GM21447 (cell line): ENCODE measurements at regions not wholly inside any gene's neighbourhood (a gene's known extent, or its start where the extent isn't known, plus 50 kb on each side); places are given as distances from the start of the nearest gene placed in this dataset.
"Not testable (repeated sequence)": the region's sequence is repeated elsewhere in the genome, so short reads cannot be mapped to it uniquely, and the experiment has no call there.

Source experiments
- ATAC-seq: cut with Tn5 transposase; IDR thresholded peaks from one replicate; pipeline ENCODE4 v1.9.1; 2021; ENCODE audit not compliant: unreplicated experiment

- no peak for ATAC-seq
Observed at GRCh38 chr2:7621018-7621814, 704.0 kb downstream of the RNF144A start.

DNA sequence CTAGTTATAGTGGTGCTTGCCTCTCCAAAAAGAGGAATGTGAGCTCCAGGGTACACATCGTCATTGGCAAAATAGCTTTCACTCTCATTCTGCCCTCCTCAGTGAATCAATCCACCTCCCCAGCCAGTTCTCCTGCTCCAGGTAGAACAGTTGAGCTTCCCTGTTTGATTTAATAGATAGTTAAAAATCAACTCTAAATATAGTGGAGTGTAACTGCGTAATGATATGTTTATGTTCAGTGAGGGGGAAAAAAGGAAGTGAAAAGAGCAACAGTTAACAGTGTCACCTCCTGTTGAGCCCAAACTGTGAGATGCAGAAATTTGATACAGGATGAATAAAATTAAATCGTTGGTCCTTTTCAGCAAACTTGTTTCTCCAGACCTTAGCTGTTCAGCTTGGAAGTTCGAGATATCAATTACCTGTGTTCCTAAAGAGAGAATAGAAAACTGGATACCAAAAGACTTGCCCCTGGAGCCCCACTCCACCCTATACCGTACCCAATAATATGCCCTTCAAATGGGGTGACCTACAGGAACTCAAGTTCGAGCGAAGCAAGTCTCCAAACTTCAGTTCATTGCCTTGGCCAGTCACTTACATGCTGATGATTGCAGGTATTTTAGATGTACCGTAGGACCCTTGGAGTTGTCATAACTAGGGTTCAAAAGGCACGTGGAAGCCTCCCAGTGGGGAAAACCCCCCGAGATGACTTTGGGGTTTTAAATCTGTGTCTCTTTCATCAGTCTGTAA is 708.4 kb downstream of the RNF144A start:
- ATAC-seq = peak; percentile 79

DNA sequence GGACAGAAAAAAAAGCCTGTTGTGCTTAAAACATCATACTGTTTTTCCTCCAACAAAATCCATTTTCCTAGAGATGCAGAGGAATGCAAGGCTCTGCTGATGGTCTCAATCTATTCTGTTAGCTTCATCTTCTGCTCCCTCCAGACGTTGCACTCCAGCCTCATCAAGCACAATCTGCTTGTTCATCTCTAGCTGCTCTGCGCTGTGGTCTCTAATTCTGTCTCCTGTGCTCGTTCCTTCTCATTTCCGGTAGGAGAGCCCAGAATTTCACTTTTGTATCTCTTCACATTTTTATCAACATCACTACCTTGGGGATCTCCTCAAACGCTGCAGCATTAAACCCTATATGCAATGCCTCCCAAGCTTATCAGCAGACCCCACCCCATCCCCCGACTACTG is 708.9 kb downstream of the RNF144A start:
- no peak for ATAC-seq

GRCh38 chr2:7627583-7627982 is 710.4 kb downstream of the RNF144A start:
- no peak for ATAC-seq

DNA sequence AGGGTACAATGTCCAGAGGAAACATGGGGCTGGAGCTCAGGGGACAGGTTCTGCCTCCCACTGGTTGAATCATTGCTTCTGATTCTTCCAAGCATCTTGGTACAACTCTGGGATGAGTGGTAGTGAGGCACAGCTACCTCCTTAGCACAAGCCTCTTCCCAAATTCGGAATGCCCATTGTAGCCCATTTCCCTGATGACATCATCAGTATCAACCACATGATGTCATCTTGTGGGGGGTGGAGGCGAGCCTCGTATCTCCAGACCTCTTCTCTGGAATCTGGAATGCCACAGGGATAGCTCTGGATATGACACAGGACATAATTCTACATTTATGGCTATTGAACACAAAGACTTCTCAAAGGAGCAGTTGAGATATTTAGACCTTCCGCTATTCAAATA is 715.2 kb downstream of the RNF144A start:
- ATAC-seq = no peak

DNA sequence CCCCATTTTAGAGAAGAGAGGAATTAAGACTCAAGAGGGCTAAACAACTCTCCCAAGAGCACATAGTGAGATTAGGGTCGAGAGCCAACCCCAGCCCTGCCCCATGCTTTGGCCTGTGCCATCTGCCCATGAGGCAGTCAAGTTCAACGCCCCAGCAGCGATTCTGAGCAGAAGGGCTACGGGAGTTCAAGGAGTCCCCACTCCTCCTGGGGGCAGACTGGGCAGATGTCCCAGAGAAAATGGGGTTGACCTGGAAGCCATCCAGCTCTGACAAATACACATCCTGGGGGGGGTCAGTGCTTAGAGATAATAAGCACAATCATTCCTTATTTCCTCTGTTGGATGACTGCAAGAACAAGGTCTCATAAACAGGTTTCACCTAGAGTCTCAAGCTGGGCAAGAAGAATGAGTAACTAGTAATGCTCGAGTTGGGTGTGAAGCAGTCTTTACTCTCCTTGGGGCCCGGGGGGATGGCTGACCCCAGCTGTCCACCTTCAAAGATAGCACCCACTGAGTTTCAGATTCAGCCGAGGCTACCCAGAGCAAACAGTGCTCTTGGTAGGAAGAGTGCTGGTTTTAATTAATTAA is 716.4 kb downstream of the RNF144A start:
- no peak for ATAC-seq

DNA sequence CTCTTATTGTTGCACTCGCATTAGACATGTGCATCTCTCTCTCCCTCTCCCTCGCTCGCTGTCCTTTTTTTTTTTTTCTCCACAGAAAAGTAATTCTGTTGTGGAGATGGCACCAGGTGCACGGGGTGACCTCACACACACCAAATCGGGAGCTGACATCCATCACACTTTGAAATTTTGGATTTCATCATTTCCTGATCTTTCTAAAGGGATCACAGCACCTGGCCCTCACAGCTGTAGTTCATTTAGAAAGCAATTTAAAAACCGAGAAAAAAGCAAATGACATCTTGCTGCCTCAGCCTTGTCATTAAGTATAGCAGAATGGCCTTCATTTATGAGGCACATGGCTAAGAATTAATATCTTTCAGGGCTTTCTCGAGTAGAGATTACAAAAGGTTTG is 717.2 kb downstream of the RNF144A start:
- no peak for ATAC-seq

- no peak for ATAC-seq
Observed at GRCh38 chr2:7639476-7639875, 722.3 kb downstream of the RNF144A start.

DNA sequence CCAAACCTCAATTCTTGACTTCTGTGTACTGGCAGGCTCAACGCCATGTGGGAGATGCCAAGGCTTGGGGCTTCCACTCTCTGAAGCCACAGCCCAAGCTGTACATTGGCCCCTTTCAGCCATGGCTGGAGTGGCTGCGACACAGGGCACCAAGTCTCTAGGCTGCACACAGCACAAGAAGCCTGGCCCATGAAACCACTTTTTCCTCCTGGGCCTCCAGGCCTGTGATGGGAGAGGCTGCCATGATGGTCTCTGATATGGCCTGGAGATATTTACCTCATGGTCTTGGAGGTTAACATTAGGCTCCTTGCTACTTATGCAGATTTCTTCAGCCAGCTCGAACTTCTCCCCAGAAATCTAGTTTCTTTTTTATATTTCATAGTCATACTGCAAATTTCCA is 724.1 kb downstream of the RNF144A start:
- not testable (repeated sequence) for ATAC-seq

DNA sequence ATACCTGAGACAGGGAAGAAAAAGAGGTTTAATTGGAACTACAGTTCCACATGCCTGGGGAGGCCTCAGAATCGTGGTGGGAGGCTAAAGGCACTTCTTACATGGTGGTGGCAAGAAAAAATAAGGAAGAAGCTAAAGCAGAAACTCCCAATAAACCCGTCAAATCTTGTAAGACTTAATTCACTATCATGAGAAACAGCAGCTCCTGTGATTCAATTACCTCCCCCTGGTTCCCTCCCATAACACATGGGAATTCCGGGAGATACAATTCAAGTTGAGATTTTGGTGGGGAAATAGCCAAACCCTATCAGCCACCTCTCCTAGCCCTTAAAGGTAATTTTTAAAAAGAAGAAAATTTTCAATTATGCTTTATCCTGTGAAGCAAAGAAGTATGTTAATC is 728.8 kb downstream of the RNF144A start:
- no peak for ATAC-seq

DNA sequence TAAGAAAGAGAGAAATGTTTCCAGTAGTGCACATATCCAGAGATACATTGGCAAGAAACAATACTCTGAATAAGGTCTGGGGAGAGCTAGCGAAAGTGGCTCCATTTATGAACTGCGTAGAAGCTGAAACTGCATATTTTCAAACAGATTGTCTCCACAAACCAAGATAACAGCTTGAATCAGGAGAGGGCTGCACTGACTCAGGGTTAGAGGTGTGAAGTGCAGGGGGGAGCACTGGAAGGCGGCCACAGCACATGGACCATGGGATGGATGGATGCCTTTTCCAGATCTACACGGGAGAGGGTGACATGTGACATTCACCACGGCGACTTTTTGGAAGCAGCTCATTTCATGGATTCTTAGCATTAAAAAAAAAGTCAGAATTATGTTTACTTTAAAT is 729.4 kb downstream of the RNF144A start:
- no peak for ATAC-seq

DNA sequence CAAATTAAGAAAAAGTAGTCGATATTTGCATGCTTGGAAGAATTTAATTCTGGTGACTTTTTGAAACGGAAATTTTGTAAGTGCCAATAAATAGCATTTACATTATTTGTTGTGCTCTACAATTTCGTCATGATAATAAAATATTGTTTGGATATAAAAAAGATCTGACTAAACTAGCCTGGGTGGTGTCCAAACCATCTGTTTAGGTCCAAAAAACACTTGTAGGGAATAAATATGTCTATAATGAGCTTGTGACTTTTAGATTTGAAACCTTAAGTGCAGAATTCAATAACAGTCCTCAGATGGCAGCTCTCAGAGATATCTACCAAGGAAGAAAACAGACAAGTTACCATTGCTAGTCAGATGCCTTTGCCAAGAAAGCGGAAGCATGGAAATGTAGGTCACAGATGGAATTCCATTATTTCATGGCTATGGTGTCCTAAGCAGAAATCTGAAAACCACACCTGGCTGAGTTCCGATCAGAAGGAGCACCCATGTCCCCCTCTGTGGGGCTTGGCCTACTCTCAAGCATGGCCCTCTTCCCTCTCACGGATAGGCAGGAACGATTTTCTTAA is 731.1 kb downstream of the RNF144A start:
- ATAC-seq = no peak

GRCh38 chr2:7649461-7650228 is 732.4 kb downstream of the RNF144A start:
- ATAC-seq = no peak

DNA sequence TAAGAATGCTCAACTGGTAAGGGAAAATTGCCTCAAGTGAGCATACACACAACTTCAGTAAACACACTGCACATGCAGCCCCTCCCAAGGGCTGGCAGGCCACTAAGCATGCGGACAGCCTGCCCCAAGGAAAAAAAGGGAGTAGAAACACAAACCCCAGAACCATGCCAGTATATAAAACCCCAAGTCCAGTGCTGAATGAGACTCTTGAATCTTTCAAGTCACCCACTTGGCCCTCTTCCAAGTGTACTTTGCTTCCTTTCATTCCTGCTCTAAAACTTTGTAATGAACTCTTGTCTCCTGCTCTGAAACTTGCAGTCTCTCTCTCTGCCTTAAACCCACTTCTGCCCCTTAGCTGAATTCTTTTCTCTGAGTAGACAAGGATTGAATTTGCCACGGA is 736.4 kb downstream of the RNF144A start:
- no peak for ATAC-seq

- no peak for ATAC-seq
Observed at GRCh38 chr2:7655629-7656028, 738.4 kb downstream of the RNF144A start.

DNA sequence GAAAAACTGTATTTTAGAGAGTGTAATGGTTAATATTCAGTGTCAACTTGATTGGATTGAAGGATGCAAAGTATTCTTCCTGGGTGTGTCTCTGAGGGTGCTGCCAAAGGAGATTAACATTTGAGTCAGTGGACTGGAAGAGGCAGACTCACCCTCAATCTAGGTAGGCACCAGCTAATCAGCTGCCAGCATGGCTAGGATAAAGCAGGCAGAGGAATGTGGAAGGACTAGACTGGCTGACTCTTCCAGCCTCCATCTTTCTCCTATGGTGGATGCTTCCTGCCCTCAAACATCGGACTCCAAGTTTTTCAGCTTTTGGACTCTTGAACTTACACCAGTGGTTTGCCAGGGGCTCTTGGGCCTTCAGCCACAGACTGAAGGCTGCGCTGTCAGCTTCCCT is 740.3 kb downstream of the RNF144A start:
- not testable (repeated sequence) for ATAC-seq

DNA sequence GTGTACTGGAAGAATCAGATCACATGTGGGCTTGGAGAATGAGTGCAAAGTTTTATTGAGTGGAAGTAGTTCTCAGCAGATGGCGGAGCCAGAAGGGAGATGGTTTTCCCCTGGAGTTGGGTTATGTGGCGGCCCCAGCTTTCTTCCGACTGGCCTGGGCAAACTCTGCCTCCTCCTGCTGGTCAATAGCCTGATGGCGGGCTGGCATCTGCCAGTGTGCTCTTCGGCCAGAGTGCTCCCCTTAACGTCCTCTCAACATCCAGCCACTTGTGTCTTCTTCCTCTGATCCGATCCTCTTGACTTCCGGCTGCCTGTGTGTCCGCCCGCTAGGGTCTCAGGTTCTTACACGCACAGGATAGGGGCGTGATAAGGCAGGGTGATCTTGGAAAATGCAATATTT is 741.3 kb downstream of the RNF144A start:
- ATAC-seq = no peak

GRCh38 chr2:7660816-7661215 is 743.6 kb downstream of the RNF144A start:
- no peak for ATAC-seq

DNA sequence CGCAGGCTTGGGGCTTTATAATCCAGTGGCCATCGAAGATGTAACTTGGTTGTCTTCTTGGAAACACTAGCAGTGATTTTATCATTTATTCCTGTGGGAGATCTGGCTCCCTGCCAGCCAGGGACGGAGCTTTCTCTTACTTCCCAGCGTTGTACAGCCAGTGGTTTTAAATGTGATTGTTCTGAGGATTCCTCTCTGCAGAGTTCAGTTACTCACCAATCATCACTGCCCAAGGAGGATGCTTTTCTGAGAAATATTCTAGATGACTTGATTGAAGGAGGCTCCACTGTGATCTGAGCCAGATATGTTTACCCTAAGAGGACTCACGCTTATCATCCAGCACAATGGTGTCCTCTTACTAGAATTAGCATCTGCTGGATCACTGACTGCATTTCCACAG is 744.3 kb downstream of the RNF144A start:
- ATAC-seq = no peak

DNA sequence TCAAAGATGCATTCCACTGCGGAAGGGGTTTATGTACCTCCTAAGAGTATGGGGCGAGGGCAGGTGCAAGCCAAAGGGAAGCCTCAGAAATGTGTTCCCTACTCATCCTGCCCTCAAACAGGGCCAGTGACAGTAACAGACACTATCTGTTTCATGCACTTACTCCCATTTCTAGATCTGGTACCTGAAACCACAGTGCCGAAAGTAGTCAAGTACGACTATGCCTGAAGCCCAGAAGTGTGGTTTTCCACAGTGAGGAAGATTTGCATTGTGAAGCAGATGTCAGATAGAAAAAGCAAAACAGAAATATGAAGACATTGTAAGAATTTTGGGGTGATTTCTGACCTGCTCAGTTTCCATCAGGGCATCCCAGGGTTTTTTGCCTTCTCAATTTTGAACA is 748.7 kb downstream of the RNF144A start:
- ATAC-seq = no peak
